ENCODE measurements at regions not wholly inside any gene's neighbourhood (a gene's known extent, or its start where the extent isn't known, plus 50 kb on each side); places are given as distances from the start of the nearest gene placed in this dataset.
"Not testable (repeated sequence)": the region's sequence is repeated elsewhere in the genome, so short reads cannot be mapped to it uniquely, and the experiment has no call there.

GRCh38 chrX:82528525-82528924 is 979.6 kb upstream of the POU3F4 start:
- in situ Hi-C loops (cut with MboI; ENCODE audit: low pct_unique_long_range_greater_than_20kb, low sequenced_read_pairs, unreplicated experiment) = no loop called here
- DNase-seq (ENCODE audit: low spot score) = no peak
- no peak for TF ChIP-seq CTCF (IDR thresholded peaks at IDR 0.05; ENCODE audit: extremely low read depth, insufficient read depth, missing control alignments)

GRCh38 chrX:82534086-82534597 is 973.9 kb upstream of the POU3F4 start:
- no peak for DNase-seq (ENCODE audit: low spot score)
- in situ Hi-C loops (cut with MboI; ENCODE audit: low pct_unique_long_range_greater_than_20kb, low sequenced_read_pairs, unreplicated experiment) = no loop called here
- TF ChIP-seq CTCF (IDR thresholded peaks at IDR 0.05; ENCODE audit: extremely low read depth, insufficient read depth, missing control alignments) = no peak

- in situ Hi-C loops (cut with MboI; ENCODE audit: low pct_unique_long_range_greater_than_20kb, low sequenced_read_pairs, unreplicated experiment) = not testable (repeated sequence)
Measured at GRCh38 chrX:82537205-82537604, 970.9 kb upstream of the POU3F4 start.

GRCh38 chrX:82541822-82542221 is 966.3 kb upstream of the POU3F4 start:
- in situ Hi-C loops (cut with MboI; ENCODE audit: low pct_unique_long_range_greater_than_20kb, low sequenced_read_pairs, unreplicated experiment) = no loop called here
- no peak for DNase-seq (ENCODE audit: low spot score)
- TF ChIP-seq CTCF (IDR thresholded peaks at IDR 0.05; ENCODE audit: extremely low read depth, insufficient read depth, missing control alignments) = no peak

More at GRCh38 chrX:82537205-82537604, 970.9 kb upstream of the POU3F4 start:
- DNase-seq (ENCODE audit: low spot score) = not testable (repeated sequence)

GRCh38 chrX:82552201-82552600 is 955.9 kb upstream of the POU3F4 start:
- DNase-seq (ENCODE audit: low spot score) = not testable (repeated sequence)

GRCh38 chrX:82556588-82556987 is 951.5 kb upstream of the POU3F4 start:
- in situ Hi-C loops (cut with MboI; ENCODE audit: low pct_unique_long_range_greater_than_20kb, low sequenced_read_pairs, unreplicated experiment) = no loop called here
- no peak for TF ChIP-seq CTCF (IDR thresholded peaks at IDR 0.05; ENCODE audit: extremely low read depth, insufficient read depth, missing control alignments)
- no peak for DNase-seq (ENCODE audit: low spot score)

More at GRCh38 chrX:82552201-82552600, 955.9 kb upstream of the POU3F4 start:
- in situ Hi-C loops (cut with MboI; ENCODE audit: low pct_unique_long_range_greater_than_20kb, low sequenced_read_pairs, unreplicated experiment) = not testable (repeated sequence)

GRCh38 chrX:82585868-82586267 is 922.2 kb upstream of the POU3F4 start:
- no peak for DNase-seq (ENCODE audit: low spot score)
- in situ Hi-C loops (cut with MboI; ENCODE audit: low pct_unique_long_range_greater_than_20kb, low sequenced_read_pairs, unreplicated experiment) = no loop called here
- no peak for TF ChIP-seq CTCF (IDR thresholded peaks at IDR 0.05; ENCODE audit: extremely low read depth, insufficient read depth, missing control alignments)

- no peak for DNase-seq (ENCODE audit: low spot score)
- in situ Hi-C loops (cut with MboI; ENCODE audit: low pct_unique_long_range_greater_than_20kb, low sequenced_read_pairs, unreplicated experiment) = no loop called here
- no peak for TF ChIP-seq CTCF (IDR thresholded peaks at IDR 0.05; ENCODE audit: extremely low read depth, insufficient read depth, missing control alignments)
Measured at GRCh38 chrX:82589410-82589809, 918.7 kb upstream of the POU3F4 start.
